ENCODE measurements at regions not wholly inside any gene's neighbourhood (a gene's known extent, or its start where the extent isn't known, plus 50 kb on each side); places are given as distances from the start of the nearest gene placed in this dataset.

GRCh38 chr16:86042393-86042792 is 143.4 kb downstream of the IRF8 start:
- no peak for DNase-seq

GRCh38 chr16:86042996-86043725 is 144.2 kb downstream of the IRF8 start:
- DNase-seq, result no peak

GRCh38 chr16:86044241-86044671 is 145.3 kb downstream of the IRF8 start:
- DNase-seq, result peak; percentile 40

DNA sequence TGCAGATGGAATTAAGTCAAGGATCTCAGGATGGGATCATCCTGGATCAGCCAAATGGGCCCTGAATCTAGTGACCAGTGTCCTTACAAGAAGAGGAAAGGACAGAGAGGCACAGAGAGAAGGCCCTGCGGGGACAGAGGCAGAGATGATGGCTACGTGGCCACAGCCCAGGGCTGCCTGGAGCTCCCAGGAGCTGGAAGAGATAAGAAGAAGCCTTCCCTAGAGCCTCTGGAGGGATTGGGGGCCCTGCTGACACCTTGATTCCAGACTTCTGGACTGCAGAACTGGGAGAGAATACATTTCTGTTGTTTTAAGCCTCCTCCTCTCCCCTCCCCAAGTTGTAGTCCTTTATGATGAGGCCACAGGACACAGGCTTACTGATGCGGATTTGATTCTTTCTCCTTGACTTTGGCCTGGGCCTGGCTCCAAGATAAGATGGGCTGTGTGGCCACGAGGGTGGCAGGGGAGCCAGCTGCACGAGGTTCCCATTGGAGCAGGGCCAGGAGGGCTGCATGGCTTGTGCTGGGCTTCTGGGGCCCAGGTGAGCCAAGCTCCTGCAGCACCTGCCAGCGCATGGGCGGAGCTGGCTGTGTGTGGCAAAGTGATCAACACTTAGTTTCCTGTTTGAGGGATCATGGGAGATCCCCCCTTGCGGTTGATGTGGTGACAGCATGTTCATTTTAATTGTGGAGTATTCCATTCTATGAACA is 146.1 kb downstream of the IRF8 start:
- DNase-seq, result peak; percentile 39

DNA sequence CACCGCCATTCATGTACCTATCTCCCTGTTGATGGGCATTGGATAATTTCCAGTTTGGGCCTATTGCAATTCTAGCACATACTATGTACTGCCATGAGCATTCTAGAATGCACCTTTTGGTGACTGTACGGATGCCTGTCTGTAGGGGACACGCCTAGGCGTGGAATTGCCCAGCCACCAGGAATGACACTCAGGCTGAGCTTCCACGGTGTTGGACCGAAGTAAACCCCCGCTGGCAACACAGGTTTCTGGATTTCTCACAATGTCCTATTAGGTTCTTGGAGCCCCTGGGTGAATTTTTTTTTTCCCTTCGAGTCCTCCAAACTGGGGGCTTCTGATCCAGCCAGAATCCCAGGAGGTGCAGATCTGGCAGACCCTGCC is 146.6 kb downstream of the IRF8 start:
- no peak for DNase-seq

- DNase-seq, result no peak
Observed at GRCh38 chr16:86046026-86046425, 147.1 kb downstream of the IRF8 start.

GRCh38 chr16:86046667-86047270 is 147.8 kb downstream of the IRF8 start:
- no peak for DNase-seq

DNA sequence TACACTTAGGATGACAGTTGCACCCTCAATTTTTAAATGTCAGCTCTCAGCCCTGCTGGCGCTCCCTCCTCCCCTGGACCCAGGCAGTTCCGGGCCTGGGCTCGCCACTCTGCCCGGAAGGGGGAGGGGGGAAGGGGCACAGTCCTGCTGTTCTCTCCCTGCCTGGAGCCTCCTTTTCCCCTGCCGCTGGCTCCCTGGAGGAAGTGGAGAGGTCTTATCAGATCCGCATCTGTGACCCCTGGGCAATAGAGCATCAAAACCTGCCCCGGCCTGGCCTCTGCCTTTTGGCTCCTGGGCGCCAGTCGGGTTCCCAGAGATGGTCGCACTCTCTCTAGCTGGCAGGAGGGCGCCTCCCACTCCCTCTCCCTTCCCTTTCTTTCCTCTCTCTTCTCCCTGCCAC is 149.3 kb downstream of the IRF8 start:
- no peak for DNase-seq

- no peak for DNase-seq
Observed at GRCh38 chr16:86048882-86049585, 150.1 kb downstream of the IRF8 start.

- DNase-seq, result no peak
Observed at GRCh38 chr16:86049641-86050040, 150.7 kb downstream of the IRF8 start.

DNA sequence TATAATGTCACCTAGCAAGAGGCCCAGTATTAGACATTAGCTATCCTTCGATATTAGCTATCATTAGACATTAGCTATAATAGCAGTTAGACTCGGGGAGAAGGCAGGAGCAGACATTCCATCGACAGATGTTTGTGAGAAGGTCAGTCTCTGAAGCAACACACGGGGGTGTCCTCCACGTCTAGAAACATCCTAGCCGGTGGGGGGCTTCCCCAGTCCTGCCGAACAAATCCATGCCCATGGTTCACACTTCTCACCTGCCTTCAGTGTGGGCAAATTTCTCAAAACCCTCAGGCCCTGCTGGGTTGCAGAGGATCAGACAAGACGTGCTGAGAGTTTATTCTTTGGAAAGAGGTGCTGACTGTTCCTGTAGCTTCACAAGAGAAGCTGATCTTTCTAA is 151.1 kb downstream of the IRF8 start:
- DNase-seq, result no peak

DNA sequence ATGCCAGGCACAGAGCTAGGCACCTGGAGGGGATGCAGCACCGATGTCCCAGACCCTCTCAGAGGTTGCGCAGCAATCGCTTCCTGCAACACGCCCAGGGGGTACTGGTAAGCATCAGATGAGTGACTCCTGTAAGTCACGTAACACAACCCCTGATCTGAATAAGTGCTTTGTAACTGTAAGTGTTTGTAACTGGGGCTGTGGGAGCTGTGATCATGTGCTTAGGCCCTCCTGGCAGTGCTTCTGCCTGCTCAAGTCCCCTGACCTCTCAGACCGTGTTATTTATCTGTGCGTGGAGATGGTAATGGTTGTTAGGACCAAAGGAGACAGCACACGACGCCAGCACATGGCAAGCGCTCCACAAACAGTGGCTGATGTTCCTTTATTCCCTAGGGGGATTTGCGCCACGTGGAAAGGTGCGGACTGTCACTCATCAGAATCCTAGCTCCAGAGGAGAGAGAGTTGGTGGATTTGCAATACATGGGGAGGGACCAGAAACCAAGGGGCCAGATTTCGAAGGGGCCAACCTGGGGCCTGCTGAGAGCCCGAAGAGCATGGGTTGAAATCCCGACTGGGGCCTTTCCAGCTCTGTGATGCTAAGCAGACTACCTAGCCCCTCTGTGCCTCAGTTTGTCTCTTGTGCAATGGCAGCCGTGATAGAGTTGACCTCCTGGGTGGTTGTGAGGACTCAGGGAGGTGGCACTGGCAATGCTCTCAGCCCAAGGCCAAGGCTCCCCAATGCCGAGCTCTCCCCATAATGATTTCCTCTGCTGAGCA is 151.8 kb downstream of the IRF8 start:
- no peak for DNase-seq

- no peak for DNase-seq
Observed at GRCh38 chr16:86051368-86052114, 152.6 kb downstream of the IRF8 start.

DNA sequence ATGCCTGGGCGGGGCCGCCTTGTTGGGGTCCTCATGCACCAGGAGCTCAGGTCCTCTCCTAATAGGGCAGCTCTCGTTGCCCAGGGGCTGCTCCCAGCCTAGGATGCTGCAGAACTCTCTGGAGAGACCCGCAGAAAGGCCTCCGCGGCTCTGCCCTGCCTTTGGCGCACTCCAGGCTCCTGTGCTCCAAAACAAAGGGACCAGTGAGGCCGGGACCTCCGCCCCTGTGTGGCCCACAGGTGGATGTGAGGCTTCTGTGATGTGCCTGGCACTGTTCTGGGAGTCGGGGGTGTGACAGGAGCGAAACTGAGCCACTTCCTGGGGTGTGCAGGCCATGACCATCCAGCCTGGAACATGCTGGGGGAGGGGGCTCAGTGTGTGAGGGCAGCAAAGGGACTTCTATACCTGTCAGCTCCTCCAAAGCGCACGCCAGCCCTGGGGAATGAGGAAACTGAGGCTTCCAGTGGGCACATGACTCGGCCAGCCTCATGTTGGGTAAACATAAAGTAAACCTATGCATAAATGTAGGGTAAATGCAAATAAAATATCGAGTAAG is 153.2 kb downstream of the IRF8 start:
- no peak for DNase-seq

- no peak for DNase-seq
Observed at GRCh38 chr16:86052926-86053325, 154.0 kb downstream of the IRF8 start.

GRCh38 chr16:86059253-86060171 is 160.6 kb downstream of the IRF8 start:
- DNase-seq, result no peak

GRCh38 chr16:86060381-86061317 is 161.7 kb downstream of the IRF8 start:
- no peak for DNase-seq

DNA sequence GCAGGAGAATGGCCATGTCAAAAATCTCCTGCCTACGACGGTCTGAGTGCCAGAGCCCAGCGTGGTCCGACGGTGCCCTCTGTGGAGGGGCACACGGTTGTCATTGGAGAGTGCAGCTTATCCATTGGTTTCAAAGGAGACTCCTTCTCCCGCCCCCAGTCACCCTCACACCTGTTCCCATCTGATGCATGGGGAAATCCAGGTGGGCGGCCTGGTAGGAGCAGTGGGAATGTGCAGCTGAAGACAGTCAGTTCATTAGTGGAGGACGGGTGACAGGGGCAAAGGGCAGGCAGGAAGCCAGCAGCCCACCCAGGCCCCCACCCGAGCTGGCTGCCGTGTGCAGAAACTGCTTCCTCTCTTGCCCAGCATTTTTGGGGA is 162.3 kb downstream of the IRF8 start:
- DNase-seq, result no peak

DNA sequence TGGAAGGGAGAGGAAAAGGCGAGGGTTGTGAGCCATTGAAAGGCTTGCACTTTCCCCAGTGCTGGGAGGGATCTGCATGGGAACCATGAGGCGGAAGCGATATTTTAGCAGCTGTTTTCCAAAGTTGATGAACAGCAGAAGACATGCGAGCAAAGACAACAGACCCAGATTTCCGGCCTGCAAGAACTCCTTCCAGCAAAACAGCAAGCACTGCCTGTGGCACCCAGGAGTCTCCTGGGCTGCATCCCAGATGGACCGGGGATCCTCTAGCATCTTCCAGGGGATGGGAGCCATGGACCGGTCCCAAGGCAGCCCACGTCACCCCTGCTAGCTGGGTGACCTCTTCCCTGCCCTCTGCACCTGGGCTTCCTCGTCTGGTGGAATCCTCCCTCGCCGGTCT is 162.8 kb downstream of the IRF8 start:
- no peak for DNase-seq

Data from stimulated activated CD4-positive, alpha-beta T cell treated with anti-CD3 and anti-CD28 coated beads, Interleukin-1b, Interleukin-23, amount 100 ng/mL, for 48 hours (primary cell).